ENCODE measurements at regions not wholly inside any gene's neighbourhood (a gene's known extent, or its start where the extent isn't known, plus 50 kb on each side); places are given as distances from the start of the nearest gene placed in this dataset.

- Histone ChIP-seq H2AFZ (replicated peaks) (no peak overlapping the region), H3K27ac (no peak overlapping the region), H3K9me3 (ENCODE audit: low read depth) (peaks cover 30% of the 10 kb centered on the region), H3F3A (ENCODE audit: low read depth) (no peaks in the 10 kb centered on the region), H3K4me1 (no peaks in the 10 kb centered on the region), H3K9ac (no peak overlapping the region), H3K79me2 (ENCODE audit: low read depth) (no peaks in the 10 kb centered on the region), H3K36me3 (no peaks in the 10 kb centered on the region), H4K20me1 (ENCODE audit: low read depth) (no peaks in the 10 kb centered on the region), H3K4me2 (no peak overlapping the region), H3K4me3 (no peak overlapping the region), H3K27me3 (no peaks in the 10 kb centered on the region)
- H3K4me3 Mint-ChIP-seq: no peak overlapping the region
- peaks cover 3% of the 10 kb centered on the region for H3K4me1 Mint-ChIP-seq
- peaks cover 34% of the 10 kb centered on the region for H3K9me3 Mint-ChIP-seq
- TF ChIP-seq EZH2 (IDR thresholded peaks at IDR 0.05): no peak
- no peak for TF ChIP-seq CTCF (IDR thresholded peaks at IDR 0.05)
- TF ChIP-seq EZH2phosphoT487 (IDR thresholded peaks at IDR 0.05): no peak
- DNase-seq (ENCODE audit: low spot score): no peak
- H3K36me3 Mint-ChIP-seq: no peaks in the 10 kb centered on the region
- no peak overlapping the region for H3K27ac Mint-ChIP-seq
- peaks cover 12% of the 10 kb centered on the region for H3K27me3 Mint-ChIP-seq (ENCODE audit: insufficient read depth, low read depth)
Measured at GRCh38 chr1:2952992-2953391, 68.3 kb upstream of the ACTRT2 start.

GRCh38 chr1:2953688-2954285 lies 67.5 kb upstream of the ACTRT2 start:
- H4K20me1 ChIP-seq (ENCODE audit: low read depth): no peaks in the 10 kb centered on the region
- H3K36me3 ChIP-seq: no peaks in the 10 kb centered on the region
- H3K4me3 ChIP-seq: no peak overlapping the region
- no peaks in the 10 kb centered on the region for H3K4me1 ChIP-seq
- no peaks in the 10 kb centered on the region for H3K79me2 ChIP-seq (ENCODE audit: low read depth)
- peaks cover 38% of the 10 kb centered on the region for H3K9me3 Mint-ChIP-seq
- no peak overlapping the region for H3K27ac ChIP-seq
- H3K9me3 ChIP-seq (ENCODE audit: low read depth): peaks cover 34% of the 10 kb centered on the region
- H3K9ac ChIP-seq: no peak overlapping the region
- peaks cover 3% of the 10 kb centered on the region for H3K4me1 Mint-ChIP-seq
- H2AFZ ChIP-seq (replicated peaks): no peak overlapping the region
- DNase-seq (ENCODE audit: low spot score): no peak
- no peak overlapping the region for H3K4me2 ChIP-seq
- H3K36me3 Mint-ChIP-seq: no peaks in the 10 kb centered on the region
- no peaks in the 10 kb centered on the region for H3K27me3 ChIP-seq
- TF ChIP-seq EZH2phosphoT487 (IDR thresholded peaks at IDR 0.05) (no peak), CTCF (IDR thresholded peaks at IDR 0.05) (no peak), EZH2 (IDR thresholded peaks at IDR 0.05) (no peak)
- peaks cover 14% of the 10 kb centered on the region for H3K27me3 Mint-ChIP-seq (ENCODE audit: insufficient read depth, low read depth)
- no peak overlapping the region for H3K4me3 Mint-ChIP-seq
- no peak overlapping the region for H3K27ac Mint-ChIP-seq
- H3F3A ChIP-seq (ENCODE audit: low read depth): no peaks in the 10 kb centered on the region

- Mint-ChIP-seq H3K4me1 (peaks cover 3% of the 10 kb centered on the region), H3K27me3 (ENCODE audit: insufficient read depth, low read depth) (peaks cover 15% of the 10 kb centered on the region), H3K36me3 (no peaks in the 10 kb centered on the region), H3K27ac (no peak overlapping the region), H3K9me3 (peaks cover 45% of the 10 kb centered on the region), H3K4me3 (no peak overlapping the region)
- no peaks in the 10 kb centered on the region for H3K36me3 ChIP-seq
- H4K20me1 ChIP-seq (ENCODE audit: low read depth): no peaks in the 10 kb centered on the region
- DNase-seq (ENCODE audit: low spot score): no peak
- no peaks in the 10 kb centered on the region for H3K4me1 ChIP-seq
- H3K27ac ChIP-seq: no peak overlapping the region
- TF ChIP-seq EZH2 (IDR thresholded peaks at IDR 0.05): no peak
- no peak for TF ChIP-seq CTCF (IDR thresholded peaks at IDR 0.05)
- no peak for TF ChIP-seq EZH2phosphoT487 (IDR thresholded peaks at IDR 0.05)
- H3K79me2 ChIP-seq (ENCODE audit: low read depth): no peaks in the 10 kb centered on the region
- H3K9me3 ChIP-seq (ENCODE audit: low read depth): peaks cover 35% of the 10 kb centered on the region
- no peak overlapping the region for H3K9ac ChIP-seq
- no peak overlapping the region for H3K4me2 ChIP-seq
- no peaks in the 10 kb centered on the region for H3F3A ChIP-seq (ENCODE audit: low read depth)
- no peak overlapping the region for H3K4me3 ChIP-seq
- H2AFZ ChIP-seq (replicated peaks): no peak overlapping the region
- H3K27me3 ChIP-seq: no peaks in the 10 kb centered on the region
Measured at GRCh38 chr1:2955652-2956051, 65.6 kb upstream of the ACTRT2 start.
